Mesodermal cell (in vitro differentiated cells): ENCODE measurements at regions not wholly inside any gene's neighbourhood (a gene's known extent, or its start where the extent isn't known, plus 50 kb on each side); places are given as distances from the start of the nearest gene placed in this dataset.

ENCODE experiments used
- H3K27ac ChIP-seq: 2 replicates; pipeline ENCODE4 v1.7.0; 2013; ENCODE audit warnings: mild to moderate bottlenecking, low read depth, low read length, moderate library complexity; ENCODE audit not compliant: severe bottlenecking
- H3K36me3 ChIP-seq: 2 replicates; pipeline ENCODE4 v1.7.1; 2013; ENCODE audit warnings: mild to moderate bottlenecking, low read length, moderate library complexity; ENCODE audit not compliant: control insufficient read depth, insufficient read depth
- H3K4me1 ChIP-seq: one replicate; pipeline ENCODE4 v1.7.1; 2013; ENCODE audit warnings: mild to moderate bottlenecking, low read length; ENCODE audit not compliant: insufficient read depth, control insufficient read depth, poor library complexity, severe bottlenecking
- H3K4me3 ChIP-seq: 2 replicates; pipeline ENCODE4 v1.7.0; 2013; ENCODE audit warnings: low read length, control low read depth, mild to moderate bottlenecking; ENCODE audit not compliant: insufficient read depth, poor library complexity, severe bottlenecking; ENCODE audit errors: extremely low read depth
- H3K9me3 ChIP-seq: 2 replicates; pipeline ENCODE4 v1.7.1; 2013; ENCODE audit warnings: mild to moderate bottlenecking, low read length, moderate library complexity; ENCODE audit not compliant: control insufficient read depth
- WGBS, 2 experiments: methylation state at CpG; one replicate each; pipeline ENCODE4 v1.1.5; 2013; ENCODE audit warnings: missing lambda C conversion rate in 2 of 2; ENCODE audit not compliant: insufficient coverage in 2 of 2; 5-methylcytosine and 5-hydroxymethylcytosine counted together

- H3K36me3 ChIP-seq: no peaks in the 10 kb centered on the region
- no peak overlapping the region for H3K27ac ChIP-seq
- H3K9me3 ChIP-seq: no peaks in the 10 kb centered on the region
- WGBS, 2 experiments: 80 to 100% methylated on average over 1 of the region's 5 CpGs
- no peak overlapping the region for H3K4me3 ChIP-seq
- peaks cover 6% of the 10 kb centered on the region for H3K4me1 ChIP-seq
These were observed 79.0 kb upstream of the ZNF507 start for GRCh38 chr19:32266460-32266859.

DNA sequence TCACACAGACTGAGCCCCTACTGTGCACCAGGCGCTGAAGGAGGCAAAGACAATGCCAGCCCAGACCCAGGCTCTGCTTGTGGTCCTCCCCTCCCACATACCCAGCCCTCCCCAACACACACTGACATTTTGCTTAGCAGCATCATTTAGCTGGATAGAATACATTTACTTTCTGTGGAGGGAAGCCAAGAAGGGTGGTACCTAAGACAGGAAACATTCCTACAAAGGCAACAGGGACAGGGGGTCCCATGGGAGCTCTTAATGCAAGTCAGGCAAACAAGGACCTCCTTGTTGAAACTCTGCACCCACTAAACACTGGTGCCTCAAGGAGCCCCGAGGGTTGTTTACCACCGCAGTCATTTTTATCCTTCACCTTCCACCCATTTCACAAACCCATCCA is 77.0 kb upstream of the ZNF507 start:
- no peak overlapping the region for H3K4me3 ChIP-seq
- peaks cover 6% of the 10 kb centered on the region for H3K4me1 ChIP-seq
- H3K27ac ChIP-seq: no peak overlapping the region
- no peaks in the 10 kb centered on the region for H3K9me3 ChIP-seq
- 75 to 95% methylated on average over 1 to 3 of the region's 3 CpGs for WGBS, 2 experiments
- no peaks in the 10 kb centered on the region for H3K36me3 ChIP-seq

DNA sequence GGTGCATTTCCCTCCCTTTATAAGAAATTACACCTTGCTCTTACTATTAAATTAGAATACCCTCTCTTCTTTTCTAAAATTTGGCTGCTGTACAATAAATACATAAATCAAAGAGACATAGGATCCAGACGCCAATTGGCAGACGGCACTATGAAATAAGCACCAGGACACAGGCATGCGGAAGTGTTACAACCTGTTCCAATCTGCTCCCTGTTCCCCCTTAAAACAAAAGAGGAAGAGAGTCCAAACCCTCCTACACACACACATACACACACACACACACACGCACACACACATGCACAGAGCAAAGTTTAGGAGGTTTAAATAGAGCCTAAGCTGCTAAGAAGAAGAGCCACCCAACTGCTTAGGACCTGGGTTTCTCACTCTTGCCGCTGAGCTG is 75.6 kb upstream of the ZNF507 start:
- H3K4me1 ChIP-seq: peaks cover 6% of the 10 kb centered on the region
- H3K4me3 ChIP-seq: no peak overlapping the region
- WGBS, 2 experiments: 90 to 95% methylated on average over 2 to 3 of the region's 5 CpGs
- no peaks in the 10 kb centered on the region for H3K9me3 ChIP-seq
- no peak overlapping the region for H3K27ac ChIP-seq
- no peaks in the 10 kb centered on the region for H3K36me3 ChIP-seq

DNA sequence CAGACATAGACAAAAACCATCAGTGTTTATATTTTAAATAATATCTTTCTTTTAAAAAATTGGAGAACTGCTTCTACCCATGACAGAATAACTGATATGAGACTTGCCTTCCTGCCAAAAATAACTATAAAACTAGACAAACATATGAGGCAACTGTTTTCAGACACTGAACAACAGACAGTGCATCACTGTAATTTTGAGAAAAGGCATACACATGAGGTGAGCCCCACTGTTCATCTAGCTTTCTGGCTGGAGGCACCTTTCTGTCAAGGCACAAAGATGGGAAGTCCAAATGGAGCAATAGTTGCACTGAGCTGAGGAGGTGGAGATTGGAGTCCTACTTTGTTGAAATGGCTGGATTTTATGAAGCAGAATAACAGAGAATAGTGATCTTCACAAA is 71.9 kb upstream of the ZNF507 start:
- no peaks in the 10 kb centered on the region for H3K9me3 ChIP-seq

GRCh38 chr19:32287086-32287485 is 58.3 kb upstream of the ZNF507 start:
- WGBS, 2 experiments: 89 to 92% methylated on average over 3 of the region's 4 CpGs
- Histone ChIP-seq H3K4me3 (no peak overlapping the region), H3K27ac (no peak overlapping the region)

More for the DNA sequence above, 71.9 kb upstream of the ZNF507 start:
- Histone ChIP-seq H3K27ac (no peak overlapping the region), H3K4me1 (no peaks in the 10 kb centered on the region), H3K36me3 (no peaks in the 10 kb centered on the region), H3K4me3 (no peak overlapping the region)

DNA sequence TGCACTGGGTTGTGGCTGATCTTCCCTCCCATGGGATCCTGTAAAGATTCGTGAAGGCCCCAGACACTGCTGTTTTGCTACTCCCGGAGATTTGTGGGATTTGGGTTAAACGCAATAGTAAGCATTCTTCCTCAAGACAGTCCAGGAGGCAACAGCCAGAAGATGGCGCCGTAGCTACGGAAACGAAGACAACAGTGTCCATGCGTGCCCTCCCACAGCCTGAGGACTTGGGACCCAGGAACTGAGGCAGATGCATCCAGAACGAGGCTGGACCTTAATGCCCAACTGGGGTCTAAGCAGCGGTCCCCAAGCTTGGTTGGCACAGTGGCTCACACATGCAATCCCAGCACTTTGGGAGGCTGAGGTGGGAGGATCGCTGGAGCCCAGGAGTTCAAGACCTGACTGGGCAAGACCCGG is 57.6 kb upstream of the ZNF507 start:
- Histone ChIP-seq H3K4me3 (no peak overlapping the region), H3K9me3 (no peaks in the 10 kb centered on the region), H3K27ac (no peak overlapping the region), H3K36me3 (no peaks in the 10 kb centered on the region), H3K4me1 (no peaks in the 10 kb centered on the region)
- 26 to 39% methylated on average over 12 of the region's 12 CpGs for WGBS, 2 experiments

More at GRCh38 chr19:32287086-32287485, 58.3 kb upstream of the ZNF507 start:
- no peaks in the 10 kb centered on the region for H3K4me1 ChIP-seq
- H3K9me3 ChIP-seq: no peaks in the 10 kb centered on the region
- H3K36me3 ChIP-seq: no peaks in the 10 kb centered on the region

DNA sequence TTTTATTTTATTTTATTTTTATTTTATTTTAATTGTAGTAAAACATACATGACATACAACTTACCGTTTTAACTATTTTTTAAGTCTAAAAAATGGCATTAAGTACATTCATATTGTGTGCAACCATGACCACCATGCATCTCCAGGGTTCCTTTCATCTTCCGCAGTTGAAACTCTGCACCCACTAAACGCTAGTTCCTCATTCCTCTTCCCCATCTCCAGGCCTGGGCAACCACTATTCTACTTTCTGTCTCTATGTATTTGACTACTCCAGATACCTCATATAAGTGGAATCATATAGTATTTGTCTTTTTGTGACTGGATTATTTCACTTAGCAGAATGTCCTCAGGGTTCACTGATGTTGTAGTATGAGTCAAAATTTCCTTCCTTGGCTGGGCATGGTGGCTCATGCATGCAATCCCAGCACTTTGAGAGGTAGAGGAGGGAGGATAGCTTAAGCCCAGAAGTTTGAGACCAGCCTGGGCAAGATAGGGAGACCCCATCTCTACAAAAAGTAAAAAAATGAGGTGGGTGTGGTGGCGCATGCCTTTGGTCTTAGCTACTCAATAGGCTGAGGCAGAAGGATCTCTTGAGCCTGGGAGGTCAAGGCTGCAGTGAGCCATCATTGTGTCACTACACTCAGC is 55.7 kb upstream of the ZNF507 start:
- Histone ChIP-seq H3K9me3 (no peaks in the 10 kb centered on the region), H3K36me3 (no peaks in the 10 kb centered on the region), H3K4me1 (no peaks in the 10 kb centered on the region), H3K4me3 (no peak overlapping the region), H3K27ac (no peak overlapping the region)
- WGBS, 2 experiments: 100% methylated on average over 2 of the region's 4 CpGs; no CpG with 5 or more reads in 1 of the 2 experiments

GRCh38 chr19:32291876-32292275 is 53.5 kb upstream of the ZNF507 start:
- H3K4me3 ChIP-seq: no peak overlapping the region
- H3K27ac ChIP-seq: no peak overlapping the region
- H3K9me3 ChIP-seq: no peaks in the 10 kb centered on the region
- H3K4me1 ChIP-seq: no peaks in the 10 kb centered on the region
- no peaks in the 10 kb centered on the region for H3K36me3 ChIP-seq
- WGBS, 2 experiments: 93 to 96% methylated on average over 6 of the region's 6 CpGs

DNA sequence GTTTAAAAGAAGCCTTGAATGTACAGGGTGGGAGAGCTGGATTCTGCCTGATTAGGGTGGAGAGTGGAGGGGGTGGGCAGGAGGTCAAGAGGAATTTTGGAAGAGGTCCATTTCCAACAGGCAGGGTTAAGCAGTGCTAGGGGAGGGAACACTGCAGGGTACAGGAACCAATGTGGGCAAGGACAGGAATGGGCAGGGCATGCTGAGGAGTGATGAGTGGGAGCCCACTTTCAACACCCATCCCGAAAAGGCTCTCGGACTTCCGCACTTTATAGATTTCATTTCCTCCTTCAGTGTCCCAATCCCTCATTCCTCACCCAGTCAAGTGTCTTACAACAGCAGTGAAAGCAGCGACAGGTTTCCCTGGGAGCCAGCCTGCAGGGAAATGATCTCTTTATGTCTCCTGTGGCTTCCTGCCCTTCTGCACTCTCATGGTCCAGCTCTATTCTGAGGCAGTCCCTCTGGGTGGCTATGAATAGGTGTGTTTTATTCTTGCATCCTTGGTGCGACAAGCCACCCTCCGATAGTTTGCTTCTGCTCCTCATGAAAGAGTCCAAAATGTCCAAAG is 50.5 kb upstream of the ZNF507 start:
- no peak overlapping the region for H3K27ac ChIP-seq
- no peaks in the 10 kb centered on the region for H3K9me3 ChIP-seq
- no peaks in the 10 kb centered on the region for H3K36me3 ChIP-seq
- no peaks in the 10 kb centered on the region for H3K4me1 ChIP-seq
- H3K4me3 ChIP-seq: no peak overlapping the region
- 96 to 100% methylated on average over 3 to 5 of the region's 6 CpGs for WGBS, 2 experiments
